Gastrocnemius medialis (tissue), 4 donors: ENCODE measurements at regions not wholly inside any gene's neighbourhood (a gene's known extent, or its start where the extent isn't known, plus 50 kb on each side); places are given as distances from the start of the nearest gene placed in this dataset.
"Not testable (repeated sequence)": the region's sequence is repeated elsewhere in the genome, so short reads cannot be mapped to it uniquely, and the experiment has no call there.

Source experiments
- ATAC-seq, 2 donors: fragments of 150-250 bp; one replicate each; pipeline ENCODE4 v1.9.1; 2016
- DNase-seq, 2 donors: peaks; one replicate each; pipeline ENCODE4 v3.0.0-alpha.2; 2019
- H3K27ac ChIP-seq, 4 donors: fragments of 200-600 bp; sonication (generic); 1 replicate in 1 of 4; 2 replicates in 3 of 4; pipeline ENCODE4 v1.5.1; 2016 to 2018; ENCODE audit warnings: mild to moderate bottlenecking in 2 of 4, moderate library complexity in 1 of 4
- H3K27me3 ChIP-seq, 3 donors: fragments of 200-600 bp; sonication (generic) in 2 of 3; 1 replicate in 1 of 3; 2 replicates in 2 of 3; pipeline versions ENCODE4 v1.5.1 to v1.6.0; 2016 to 2019; ENCODE audit warnings: mild to moderate bottlenecking in 1 of 3, moderate library complexity in 1 of 3
- H3K36me3 ChIP-seq, 2 donors: fragments of 200-600 bp; sonication (generic) in 1 of 2; one replicate each; pipeline ENCODE4 v1.5.1; 2017 to 2018
- H3K4me1 ChIP-seq, 2 donors: fragments of 200-600 bp; sonication (generic) in 1 of 2; one replicate each; pipeline ENCODE4 v1.5.1; 2016 to 2017; ENCODE audit warnings: mild to moderate bottlenecking in 2 of 2
- H3K4me3 ChIP-seq, 4 donors: fragments of 200-600 bp; sonication (generic) in 3 of 4; 1 replicate in 1 of 4; 2 replicates in 3 of 4; pipeline ENCODE4 v1.5.1; 2016 to 2019; ENCODE audit warnings: mild to moderate bottlenecking in 2 of 4
- H3K9me3 ChIP-seq, 3 donors: fragments of 200-600 bp; sonication (generic) in 2 of 3; 1 replicate in 1 of 3; 2 replicates in 2 of 3; pipeline ENCODE4 v1.5.1; 2016 to 2019
- POLR2A ChIP-seq, 2 donors: fragments of 450-650 bp; IDR thresholded peaks; one replicate each; pipeline ENCODE4 v1.6.1; 2017; ENCODE audit warnings: antibody characterized with exemption in 2 of 2, mild to moderate bottlenecking in 2 of 2, moderate library complexity in 2 of 2
- in situ Hi-C, 4 donors: fragments of 200-750 bp; cut with MboI; loops; one replicate each; pipeline versions ENCODE4 v1.15.0 to v1.8.0; 2017; ENCODE audit warnings: low sequenced_read_pairs in 4 of 4
- intact Hi-C: fragments of 100-400 bp; cut with DNase I; formaldehyde crosslinking; loops from one replicate; pipeline ENCODE4 v1.15.1; 2023; ENCODE audit warnings: low total_unique reads
- TF ChIP-seq, protein P1 (sequence below), 5 experiments: fragments of 450-650 bp in 3 of 5; fragments of 200-600 bp in 2 of 5; sonication (generic) in 2 of 5; IDR thresholded peaks in 4 of 5; conservative IDR thresholded peaks in 1 of 5; 1 replicate in 4 of 5; 2 replicates in 1 of 5; pipeline ENCODE4 v1.5.1; 2016 to 2019; ENCODE audit warnings: antibody characterized with exemption in 5 of 5, mild to moderate bottlenecking in 3 of 5, moderate library complexity in 3 of 5

DNA sequence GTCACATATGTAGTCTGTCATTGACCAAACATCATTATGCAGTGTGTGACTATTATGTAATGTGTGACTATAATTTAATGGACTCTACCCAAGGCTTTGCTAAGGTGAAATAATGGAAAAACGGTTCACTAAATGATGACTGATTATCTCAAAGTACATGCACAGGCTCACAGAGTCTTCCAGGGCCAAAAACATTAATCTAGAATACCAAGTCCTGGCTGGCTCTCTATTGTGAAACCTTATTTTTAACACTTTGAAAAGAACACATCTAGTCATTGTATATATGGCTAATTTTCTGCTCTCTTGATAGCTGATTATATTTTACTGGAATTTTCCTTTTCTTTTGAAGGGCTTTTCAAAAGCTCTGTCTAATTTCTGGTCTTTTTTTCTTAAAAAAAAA, 102.9 kb upstream of the THUMPD2 start:
- H3K27ac ChIP-seq = no peak overlapping the region

DNA sequence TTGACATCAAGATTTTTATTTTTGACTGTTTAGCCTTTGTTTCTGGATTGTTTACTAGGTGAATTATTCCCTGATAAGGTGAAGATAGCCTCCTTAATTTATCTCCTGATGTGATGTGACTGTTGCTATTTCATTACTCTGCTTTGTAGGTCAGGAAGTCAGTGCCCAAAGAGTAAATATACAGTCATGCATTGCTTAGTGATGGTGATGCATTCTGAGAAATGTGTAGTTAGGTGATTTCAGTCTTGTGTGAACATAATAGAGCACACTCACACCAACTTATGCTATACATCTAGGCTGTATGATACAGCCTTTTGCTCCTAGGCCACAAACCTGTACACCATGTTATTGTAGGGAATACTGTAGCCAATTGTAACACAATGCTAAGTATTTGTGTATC, 102.4 kb upstream of the THUMPD2 start:
- ATAC-seq = no peak
- TF ChIP-seq, protein P1, sequence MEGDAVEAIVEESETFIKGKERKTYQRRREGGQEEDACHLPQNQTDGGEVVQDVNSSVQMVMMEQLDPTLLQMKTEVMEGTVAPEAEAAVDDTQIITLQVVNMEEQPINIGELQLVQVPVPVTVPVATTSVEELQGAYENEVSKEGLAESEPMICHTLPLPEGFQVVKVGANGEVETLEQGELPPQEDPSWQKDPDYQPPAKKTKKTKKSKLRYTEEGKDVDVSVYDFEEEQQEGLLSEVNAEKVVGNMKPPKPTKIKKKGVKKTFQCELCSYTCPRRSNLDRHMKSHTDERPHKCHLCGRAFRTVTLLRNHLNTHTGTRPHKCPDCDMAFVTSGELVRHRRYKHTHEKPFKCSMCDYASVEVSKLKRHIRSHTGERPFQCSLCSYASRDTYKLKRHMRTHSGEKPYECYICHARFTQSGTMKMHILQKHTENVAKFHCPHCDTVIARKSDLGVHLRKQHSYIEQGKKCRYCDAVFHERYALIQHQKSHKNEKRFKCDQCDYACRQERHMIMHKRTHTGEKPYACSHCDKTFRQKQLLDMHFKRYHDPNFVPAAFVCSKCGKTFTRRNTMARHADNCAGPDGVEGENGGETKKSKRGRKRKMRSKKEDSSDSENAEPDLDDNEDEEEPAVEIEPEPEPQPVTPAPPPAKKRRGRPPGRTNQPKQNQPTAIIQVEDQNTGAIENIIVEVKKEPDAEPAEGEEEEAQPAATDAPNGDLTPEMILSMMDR (IDR thresholded peaks at IDR 0.05 in 4 of 5, conservative IDR thresholded peaks at IDR 0.05 in 1 of 5) = no peak
- no peak for TF ChIP-seq POLR2A (IDR thresholded peaks at IDR 0.05)
- H3K36me3 ChIP-seq = no peaks in the 10 kb centered on the region
- in situ Hi-C loops = no loop called here
- intact Hi-C loops = no loop called here
- no peak overlapping the region for H3K27ac ChIP-seq
- H3K4me3 ChIP-seq = no peak overlapping the region
- H3K27me3 ChIP-seq = peaks cover 0 to 4% (median 0%) of the 10 kb centered on the region in 3 donors
- no peaks in the 10 kb centered on the region for H3K9me3 ChIP-seq
- no peak for DNase-seq
- no peaks in the 10 kb centered on the region for H3K4me1 ChIP-seq

More for the DNA sequence above, 102.9 kb upstream of the THUMPD2 start:
- Histone ChIP-seq H3K4me3 (no peak overlapping the region), H3K9me3 (no peaks in the 10 kb centered on the region), H3K36me3 (no peaks in the 10 kb centered on the region), H3K4me1 (no peaks in the 10 kb centered on the region), H3K27me3 (peaks cover 0 to 4% (median 0%) of the 10 kb centered on the region in 3 donors)
- no peak for TF ChIP-seq POLR2A (IDR thresholded peaks at IDR 0.05)
- TF ChIP-seq, protein P1 (IDR thresholded peaks at IDR 0.05 in 4 of 5, conservative IDR thresholded peaks at IDR 0.05 in 1 of 5) = no peak
- intact Hi-C loops (no loop called here), in situ Hi-C loops (no loop called here)
- ATAC-seq = no peak
- no peak for DNase-seq

DNA sequence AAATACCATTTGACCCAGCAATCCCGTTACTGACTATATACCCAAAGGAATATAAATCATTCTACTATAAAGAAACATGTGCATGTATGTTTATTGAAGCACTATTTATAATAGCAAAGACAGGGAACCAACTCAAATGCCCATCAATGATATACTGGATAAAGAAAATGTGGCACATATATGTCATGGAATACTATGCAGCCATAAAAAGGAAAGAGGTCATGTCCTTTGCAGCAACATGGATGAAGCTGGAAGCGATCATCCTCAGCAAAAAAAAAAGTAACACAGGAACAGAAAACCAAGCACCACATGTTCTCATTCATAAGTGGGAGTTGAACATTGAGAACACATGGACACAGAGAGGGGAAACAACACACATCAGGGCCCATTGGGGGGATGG, 99.9 kb upstream of the THUMPD2 start:
- H3K27me3 ChIP-seq, in situ Hi-C loops, intact Hi-C loops, ATAC-seq, DNase-seq, H3K27ac ChIP-seq, H3K4me1 ChIP-seq, H3K4me3 ChIP-seq, H3K9me3 ChIP-seq, H3K36me3 ChIP-seq: not testable (repeated sequence)

DNA sequence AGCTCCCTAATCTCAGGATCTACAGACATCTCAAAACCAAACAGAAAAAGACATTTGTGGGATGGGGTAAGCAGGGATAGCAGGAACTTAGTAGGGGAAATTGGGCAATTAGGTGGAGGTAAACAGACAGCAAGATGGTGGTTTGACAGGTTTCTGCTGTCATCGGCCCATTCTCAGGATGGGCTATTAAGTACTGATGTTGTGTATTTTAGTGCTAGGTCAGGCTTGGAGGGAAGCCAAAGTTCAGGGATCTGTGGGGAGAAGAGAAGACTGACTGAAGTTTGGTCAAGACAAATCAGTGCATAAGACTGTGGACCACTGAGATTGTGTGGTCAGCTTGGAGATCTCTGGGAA, 96.8 kb upstream of the THUMPD2 start:
- H3K27me3 ChIP-seq = peaks cover 0 to 6% (median 0%) of the 10 kb centered on the region in 3 donors
- TF ChIP-seq, protein P1 (IDR thresholded peaks at IDR 0.05 in 4 of 5, conservative IDR thresholded peaks at IDR 0.05 in 1 of 5) = no peak
- TF ChIP-seq POLR2A (IDR thresholded peaks at IDR 0.05) = no peak
- intact Hi-C loops = no loop called here
- in situ Hi-C loops = no loop called here
- no peaks in the 10 kb centered on the region for H3K36me3 ChIP-seq
- H3K4me1 ChIP-seq = peaks cover 0 to 4% of the 10 kb centered on the region in 2 donors
- H3K4me3 ChIP-seq = no peak overlapping the region
- H3K27ac ChIP-seq = no peak overlapping the region
- H3K9me3 ChIP-seq = no peaks in the 10 kb centered on the region
- DNase-seq = no peak
- no peak for ATAC-seq

DNA sequence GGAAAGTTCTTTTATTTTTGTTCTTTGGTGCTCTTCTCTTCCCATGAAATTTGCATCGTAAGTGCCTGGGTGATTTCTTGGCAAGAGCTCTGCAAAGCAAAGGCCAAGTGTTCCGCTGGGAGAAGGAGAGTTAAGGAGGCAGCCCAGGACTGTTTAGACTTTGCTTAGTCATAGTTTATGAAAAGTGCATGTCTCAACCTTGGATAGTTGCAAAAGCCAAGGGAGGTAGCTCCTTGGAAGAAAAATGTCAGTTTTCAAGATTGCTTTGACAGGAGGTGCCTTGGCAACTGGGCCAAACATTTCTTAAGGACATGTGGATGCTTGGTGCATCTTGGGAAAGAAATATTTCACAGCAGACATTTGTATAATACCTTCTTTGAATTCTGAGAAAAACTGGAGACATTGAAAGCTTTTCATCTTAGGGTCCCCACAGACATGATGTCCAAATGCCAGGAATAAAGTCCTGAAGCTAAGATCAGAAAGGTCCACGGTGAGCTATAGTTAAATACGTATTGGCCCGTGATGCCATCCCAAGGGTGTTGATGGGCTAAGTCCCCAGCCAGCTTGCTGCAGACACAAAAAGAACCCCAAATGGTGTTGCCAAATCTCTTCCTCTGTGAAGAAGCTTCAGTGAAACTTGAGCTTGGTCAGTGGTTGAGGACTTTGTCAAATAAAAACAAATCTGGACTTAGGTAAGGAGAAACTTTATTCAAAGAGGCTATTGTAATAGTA, 96.3 kb upstream of the THUMPD2 start:
- Histone ChIP-seq H3K27me3 (peaks cover 0 to 6% (median 0%) of the 10 kb centered on the region in 3 donors), H3K36me3 (no peaks in the 10 kb centered on the region), H3K4me3 (no peak overlapping the region), H3K27ac (no peak overlapping the region), H3K9me3 (no peaks in the 10 kb centered on the region), H3K4me1 (peaks cover 0 to 4% of the 10 kb centered on the region in 2 donors)
- ATAC-seq = peak; percentile 63 to 72
- intact Hi-C loops = no loop called here
- in situ Hi-C loops = no loop called here
- DNase-seq = peak in 1 of 2 donors; percentile 29
- TF ChIP-seq, protein P1 (IDR thresholded peaks at IDR 0.05 in 4 of 5, conservative IDR thresholded peaks at IDR 0.05 in 1 of 5) = no peak
